ENCODE measurements at regions not wholly inside any gene's neighbourhood (a gene's known extent, or its start where the extent isn't known, plus 50 kb on each side); places are given as distances from the start of the nearest gene placed in this dataset.

DNA sequence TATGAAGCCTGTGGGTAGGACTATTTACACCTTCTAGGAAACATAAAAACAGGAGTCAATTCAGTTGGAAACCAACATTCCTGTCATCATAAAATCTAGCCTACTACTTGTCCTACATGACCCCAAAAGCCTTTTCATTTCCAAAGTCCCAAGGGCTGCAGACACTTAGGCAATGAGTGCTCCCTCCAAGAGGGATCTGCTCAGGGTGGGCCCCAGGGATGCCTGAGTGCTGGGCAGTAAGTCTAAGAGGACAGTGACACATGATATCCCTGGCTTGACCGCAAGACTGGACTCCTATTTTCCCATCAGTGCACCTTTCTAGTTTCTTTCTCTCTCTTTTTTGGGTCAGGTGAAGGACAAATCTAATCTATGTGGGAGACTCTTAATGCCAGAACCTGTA lies 1101.3 kb downstream of the GRIK2 start:
- TF ChIP-seq ZNF274 (IDR thresholded peaks at IDR 0.05; ENCODE audit: low read depth, low read length): no peak
- TF ChIP-seq YY1 (IDR thresholded peaks at IDR 0.05; ENCODE audit: insufficient read depth, insufficient read length): no peak
- TF ChIP-seq SUZ12 (IDR thresholded peaks at IDR 0.05; ENCODE audit: extremely low read depth, insufficient read depth, insufficient read length): no peak
